OCI-LY7 (cell line): ENCODE measurements at regions not wholly inside any gene's neighbourhood (a gene's known extent, or its start where the extent isn't known, plus 50 kb on each side); places are given as distances from the start of the nearest gene placed in this dataset.
A peak's percentile ranks its signal among the peaks of the same experiment; 100 is the strongest.
"Not testable (repeated sequence)": the region's sequence is repeated elsewhere in the genome, so short reads cannot be mapped to it uniquely, and the experiment has no call there.

Experiments used
- BruUV-seq: library from RNA; stranded (reverse); fragments of 400-500 nt; replicated peaks from 2 replicates; lab custom pipeline; 2021; lab: Mats Ljungman, UMichigan
- CTCF ChIA-PET: fragments of 300-600 bp; sonication (Branson Sonifier 250); formaldehyde crosslinking; loops from one replicate; lab custom pipeline; 2022; ENCODE audit warnings: antibody characterized with exemption; ENCODE audit not compliant: unreplicated experiment; lab: Charles Lee
- POLR2A ChIA-PET: fragments of 300-600 bp; sonication (Branson Sonifier 250); formaldehyde crosslinking; loops from one replicate; lab custom pipeline; 2022; ENCODE audit warnings: antibody characterized with exemption; lab: Charles Lee
- DNase-seq: peaks from one replicate; pipeline ENCODE4 v3.0.0-alpha.2; 2015; ENCODE audit warnings: low spot score
- H2AFZ ChIP-seq: fragments of 200-600 bp; sonication (generic), shearing (Covaris generic); 2 replicates; pipeline ENCODE4 v1.6.1; 2014; ENCODE audit warnings: mild to moderate bottlenecking, antibody characterized with exemption, low read length, moderate library complexity
- H3K27ac ChIP-seq: fragments of 200-600 bp; sonication (generic); 2 replicates; pipeline ENCODE4 v1.5.1; 2014; ENCODE audit warnings: mixed run types, low read depth, mild to moderate bottlenecking, moderate library complexity, low read length, inconsistent platforms; ENCODE audit not compliant: poor library complexity, severe bottlenecking
- H3K36me3 ChIP-seq: fragments of 200-600 bp; sonication (generic); 2 replicates; pipeline ENCODE4 v1.6.1; 2014; ENCODE audit warnings: mild to moderate bottlenecking, antibody characterized with exemption, low read length, moderate library complexity, mixed read lengths; ENCODE audit not compliant: insufficient read depth
- H3K4me1 ChIP-seq: fragments of 200-600 bp; sonication (generic); 2 replicates; pipeline ENCODE4 v1.5.1; 2014; ENCODE audit warnings: mild to moderate bottlenecking, low read length; ENCODE audit not compliant: insufficient read depth, poor library complexity, severe bottlenecking
- H3K4me2 ChIP-seq: fragments of 200-600 bp; sonication (generic); 2 replicates; pipeline ENCODE4 v1.6.1; 2014; ENCODE audit warnings: mild to moderate bottlenecking, low read length
- H3K4me3 ChIP-seq: fragments of 200-600 bp; sonication (generic); 2 replicates; pipeline ENCODE4 v1.5.1; 2014; ENCODE audit warnings: mild to moderate bottlenecking, low read depth, low read length; ENCODE audit not compliant: poor library complexity, severe bottlenecking
- H3K79me2 ChIP-seq: fragments of 200-600 bp; sonication (generic); 2 replicates; pipeline ENCODE4 v1.6.1; 2016; ENCODE audit warnings: low read depth, mild to moderate bottlenecking, low read length, moderate library complexity, mixed read lengths; ENCODE audit not compliant: insufficient read depth
- H3K9me2 ChIP-seq: fragments of 200-600 bp; sonication (generic); 2 replicates; pipeline ENCODE4 v1.6.1; 2016; ENCODE audit warnings: mild to moderate bottlenecking, low read length, mixed read lengths; ENCODE audit not compliant: insufficient read depth
- H3K9me3 ChIP-seq: fragments of 200-600 bp; sonication (generic); 2 replicates; pipeline ENCODE4 v1.6.1; 2014; ENCODE audit warnings: mild to moderate bottlenecking, mixed run types, low read length, mixed read lengths
- H4K20me1 ChIP-seq: fragments of 200-600 bp; sonication (generic); 2 replicates; pipeline ENCODE4 v1.6.1; 2014; ENCODE audit warnings: mild to moderate bottlenecking, antibody characterized with exemption, low read length, moderate library complexity, mixed read lengths; ENCODE audit not compliant: insufficient read depth
- CTCF ChIP-seq: fragments of 200-600 bp; sonication (generic); conservative IDR thresholded peaks from 2 replicates; pipeline ENCODE4 v1.5.1; 2014; ENCODE audit warnings: mild to moderate bottlenecking, antibody characterized with exemption, low read length, moderate library complexity, mixed read lengths
- EZH2phosphoT487 ChIP-seq: fragments of 200-600 bp; sonication (generic); IDR thresholded peaks from 2 replicates; pipeline ENCODE4 v1.6.1; 2018; ENCODE audit warnings: low read depth, borderline replicate concordance, mild to moderate bottlenecking, mixed run types, antibody characterized with exemption, low read length, moderate library complexity, mixed read lengths
- intact Hi-C: fragments of 100-400 bp; cut with micrococcal nuclease; formaldehyde crosslinking; loops from one replicate; pipeline ENCODE4 v1.10.0; 2022; ENCODE audit not compliant: unreplicated experiment

GRCh38 chr2:64251497-64252250, 107.5 kb upstream of the PELI1 start:
- no peak overlapping the region for H3K27ac ChIP-seq
- H3K4me3 ChIP-seq, result no peak overlapping the region
- H3K4me2 ChIP-seq, result no peak overlapping the region
- H4K20me1 ChIP-seq, result no peaks in the 10 kb centered on the region
- POLR2A ChIA-PET, result interaction anchor here (0.6 to 0.7 kb wide), 2 partner anchors 24 to 94 kb away, joined by 3 to 4 read pairs; no protein-coding TSS in a partner anchor
- TF ChIP-seq CTCF, result no peak
- TF ChIP-seq EZH2phosphoT487, result no peak
- H3K79me2 ChIP-seq, result no peaks in the 10 kb centered on the region
- H3K4me1 ChIP-seq, result peaks cover 5% of the 10 kb centered on the region
- no peak overlapping the region for H2AFZ ChIP-seq
- BruUV-seq, result no TSS peak
- DNase-seq, result no peak
- H3K36me3 ChIP-seq, result no peaks in the 10 kb centered on the region
- H3K9me3 ChIP-seq, result no peaks in the 10 kb centered on the region
- no peaks in the 10 kb centered on the region for H3K9me2 ChIP-seq
- intact Hi-C loops, result no loop called here
- CTCF ChIA-PET, result no interaction called here

GRCh38 chr2:64252251-64252978, 108.2 kb upstream of the PELI1 start:
- H2AFZ ChIP-seq, POLR2A ChIA-PET, H3K4me1 ChIP-seq, H3K9me2 ChIP-seq, H3K9me3 ChIP-seq, H3K36me3 ChIP-seq, H4K20me1 ChIP-seq, H3K4me3 ChIP-seq, intact Hi-C loops, H3K79me2 ChIP-seq, DNase-seq, H3K27ac ChIP-seq, H3K4me2 ChIP-seq, CTCF ChIA-PET: not testable (repeated sequence)
- TSS peak; percentile 61 for BruUV-seq

GRCh38 chr2:64253421-64253820, 109.2 kb upstream of the PELI1 start:
- H3K4me1 ChIP-seq, CTCF ChIA-PET, H3K79me2 ChIP-seq, H3K9me2 ChIP-seq, POLR2A ChIA-PET, intact Hi-C loops, BruUV-seq, DNase-seq, H4K20me1 ChIP-seq, H3K27ac ChIP-seq, H3K4me2 ChIP-seq, H2AFZ ChIP-seq, H3K9me3 ChIP-seq, H3K4me3 ChIP-seq, H3K36me3 ChIP-seq: not testable (repeated sequence)
